A673 (cell line): ENCODE measurements at regions not wholly inside any gene's neighbourhood (a gene's known extent, or its start where the extent isn't known, plus 50 kb on each side); places are given as distances from the start of the nearest gene placed in this dataset.

ENCODE experiments used
- BruUV-seq: library from RNA; stranded (reverse); fragments of 400-500 nt; replicated peaks from 2 replicates; lab custom pipeline; 2021; lab: Mats Ljungman, UMichigan
- CTCF ChIA-PET: fragments of 300-600 bp; sonication (Branson Sonifier 250); formaldehyde crosslinking; loops from one replicate; lab custom pipeline; 2022; ENCODE audit warnings: antibody characterized with exemption; lab: Charles Lee
- POLR2A ChIA-PET: fragments of 300-600 bp; sonication (Branson Sonifier 250); formaldehyde crosslinking; loops from one replicate; lab custom pipeline; 2022; ENCODE audit warnings: antibody characterized with exemption; ENCODE audit not compliant: low non-redundant PET; lab: Charles Lee
- DNase-seq: peaks from one replicate; pipeline ENCODE4 v3.0.0-alpha.2; 2015; ENCODE audit warnings: low spot score
- H3K27ac ChIP-seq: fragments of 200-600 bp; sonication (generic); 2 replicates; pipeline ENCODE4 v1.5.1; 2016; ENCODE audit warnings: mixed run types, low read depth, mild to moderate bottlenecking, mixed read lengths, antibody characterized with exemption, low read length; ENCODE audit not compliant: poor library complexity, severe bottlenecking
- H3K27me3 ChIP-seq: fragments of 200-600 bp; sonication (generic); replicated peaks from 2 replicates; pipeline ENCODE4 v1.6.1; 2017; ENCODE audit warnings: mixed run types, low read depth, mild to moderate bottlenecking, mixed read lengths, antibody characterized with exemption, low read length; ENCODE audit not compliant: insufficient read depth, poor library complexity
- H3K36me3 ChIP-seq: fragments of 200-600 bp; sonication (generic); 2 replicates; pipeline ENCODE4 v1.6.1; 2016; ENCODE audit warnings: mixed run types, mild to moderate bottlenecking, mixed read lengths, antibody characterized with exemption, low read length; ENCODE audit not compliant: insufficient read depth, poor library complexity, severe bottlenecking
- H3K4me1 ChIP-seq: fragments of 200-600 bp; sonication (generic); 2 replicates; pipeline ENCODE4 v1.6.1; 2017; ENCODE audit warnings: mixed run types, mild to moderate bottlenecking, mixed read lengths, antibody characterized with exemption, low read length; ENCODE audit not compliant: insufficient read depth, poor library complexity, severe bottlenecking
- H3K4me3 ChIP-seq: fragments of 200-600 bp; sonication (generic); 2 replicates; pipeline ENCODE4 v1.5.1; 2016; ENCODE audit warnings: low read depth, mixed run types, mild to moderate bottlenecking, mixed read lengths, low read length; ENCODE audit not compliant: poor library complexity, severe bottlenecking
- H3K9me3 ChIP-seq: fragments of 200-600 bp; sonication (generic); 2 replicates; pipeline ENCODE4 v1.6.1; 2016; ENCODE audit warnings: mixed run types, low read depth, mild to moderate bottlenecking, mixed read lengths, antibody characterized with exemption, low read length; ENCODE audit not compliant: poor library complexity, severe bottlenecking
- EZH2 ChIP-seq: fragments of 200-600 bp; sonication (generic); IDR thresholded peaks from 2 replicates; pipeline ENCODE4 v1.6.1; 2017; ENCODE audit warnings: borderline replicate concordance, low read depth, mild to moderate bottlenecking, mixed read lengths, antibody characterized with exemption, low read length; ENCODE audit not compliant: poor library complexity, severe bottlenecking
- intact Hi-C: fragments of 100-400 bp; cut with micrococcal nuclease; formaldehyde crosslinking; loops from one replicate; pipeline ENCODE4 v1.10.0; 2022; ENCODE audit not compliant: unreplicated experiment
- TF ChIP-seq, protein P1 (sequence below): fragments of 300-800, 200-600 bp; sonication (generic); conservative IDR thresholded peaks from 2 replicates; pipeline ENCODE4 v1.5.1; 2017; ENCODE audit warnings: low read depth, mild to moderate bottlenecking, antibody characterized with exemption, low read length, moderate library complexity, mixed read lengths

DNA sequence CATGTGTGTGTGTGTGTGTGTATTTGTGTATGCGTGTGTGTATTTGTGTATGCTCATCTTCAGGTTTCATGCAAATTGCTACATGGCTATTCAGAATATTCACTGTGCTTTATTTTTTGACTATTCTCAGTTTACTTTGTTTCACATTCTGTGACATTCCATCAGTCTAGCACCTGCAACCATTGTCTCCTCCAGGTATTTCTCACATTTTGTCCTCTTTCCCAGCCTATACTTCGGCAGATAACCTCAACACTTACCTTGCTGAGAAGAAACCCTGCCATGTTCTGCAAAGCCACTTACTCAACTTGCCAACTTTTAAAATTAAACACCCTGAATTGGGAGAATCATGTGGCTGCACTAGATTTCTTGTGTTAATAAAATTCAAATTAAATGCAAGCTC, 135.4 kb upstream of the REG3A start:
- no TSS peak for BruUV-seq
- intact Hi-C loops, result no loop called here
- CTCF ChIA-PET, result no interaction called here
- TF ChIP-seq, protein P1, sequence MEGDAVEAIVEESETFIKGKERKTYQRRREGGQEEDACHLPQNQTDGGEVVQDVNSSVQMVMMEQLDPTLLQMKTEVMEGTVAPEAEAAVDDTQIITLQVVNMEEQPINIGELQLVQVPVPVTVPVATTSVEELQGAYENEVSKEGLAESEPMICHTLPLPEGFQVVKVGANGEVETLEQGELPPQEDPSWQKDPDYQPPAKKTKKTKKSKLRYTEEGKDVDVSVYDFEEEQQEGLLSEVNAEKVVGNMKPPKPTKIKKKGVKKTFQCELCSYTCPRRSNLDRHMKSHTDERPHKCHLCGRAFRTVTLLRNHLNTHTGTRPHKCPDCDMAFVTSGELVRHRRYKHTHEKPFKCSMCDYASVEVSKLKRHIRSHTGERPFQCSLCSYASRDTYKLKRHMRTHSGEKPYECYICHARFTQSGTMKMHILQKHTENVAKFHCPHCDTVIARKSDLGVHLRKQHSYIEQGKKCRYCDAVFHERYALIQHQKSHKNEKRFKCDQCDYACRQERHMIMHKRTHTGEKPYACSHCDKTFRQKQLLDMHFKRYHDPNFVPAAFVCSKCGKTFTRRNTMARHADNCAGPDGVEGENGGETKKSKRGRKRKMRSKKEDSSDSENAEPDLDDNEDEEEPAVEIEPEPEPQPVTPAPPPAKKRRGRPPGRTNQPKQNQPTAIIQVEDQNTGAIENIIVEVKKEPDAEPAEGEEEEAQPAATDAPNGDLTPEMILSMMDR, result no peak
- TF ChIP-seq EZH2, result no peak
- no peak for DNase-seq
- H3K27me3 ChIP-seq, result no peaks in the 10 kb centered on the region
- POLR2A ChIA-PET, result no interaction called here
- H3K4me1 ChIP-seq, result no peaks in the 10 kb centered on the region
- no peak overlapping the region for H3K4me3 ChIP-seq
- H3K9me3 ChIP-seq, result no peaks in the 10 kb centered on the region
- H3K36me3 ChIP-seq, result no peaks in the 10 kb centered on the region
- no peak overlapping the region for H3K27ac ChIP-seq

DNA sequence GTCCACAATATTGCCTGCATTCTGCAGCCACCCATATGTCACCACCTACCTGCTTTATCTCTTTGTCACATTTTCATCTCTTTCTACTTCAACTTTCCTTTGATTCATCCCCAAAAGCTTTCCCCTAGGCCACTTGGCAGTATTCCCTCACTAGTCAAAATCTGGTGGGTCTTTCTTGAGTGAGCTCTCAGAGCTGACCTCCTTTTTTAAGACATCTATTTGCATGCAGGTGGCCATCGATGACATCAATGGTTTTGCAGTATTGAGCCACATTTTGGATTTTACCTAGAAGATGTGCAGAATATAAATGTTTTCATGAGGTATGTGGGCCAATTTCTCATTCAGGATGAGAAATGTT, 133.4 kb upstream of the REG3A start:
- Histone ChIP-seq H3K4me1 (no peaks in the 10 kb centered on the region), H3K9me3 (no peaks in the 10 kb centered on the region), H3K36me3 (no peaks in the 10 kb centered on the region), H3K27me3 (no peaks in the 10 kb centered on the region), H3K27ac (no peak overlapping the region), H3K4me3 (no peak overlapping the region)
- ChIA-PET POLR2A (no interaction called here), CTCF (no interaction called here)
- no TSS peak for BruUV-seq
- intact Hi-C loops, result no loop called here
- no peak for DNase-seq
- TF ChIP-seq EZH2, result no peak
- TF ChIP-seq, protein P1, result no peak

DNA sequence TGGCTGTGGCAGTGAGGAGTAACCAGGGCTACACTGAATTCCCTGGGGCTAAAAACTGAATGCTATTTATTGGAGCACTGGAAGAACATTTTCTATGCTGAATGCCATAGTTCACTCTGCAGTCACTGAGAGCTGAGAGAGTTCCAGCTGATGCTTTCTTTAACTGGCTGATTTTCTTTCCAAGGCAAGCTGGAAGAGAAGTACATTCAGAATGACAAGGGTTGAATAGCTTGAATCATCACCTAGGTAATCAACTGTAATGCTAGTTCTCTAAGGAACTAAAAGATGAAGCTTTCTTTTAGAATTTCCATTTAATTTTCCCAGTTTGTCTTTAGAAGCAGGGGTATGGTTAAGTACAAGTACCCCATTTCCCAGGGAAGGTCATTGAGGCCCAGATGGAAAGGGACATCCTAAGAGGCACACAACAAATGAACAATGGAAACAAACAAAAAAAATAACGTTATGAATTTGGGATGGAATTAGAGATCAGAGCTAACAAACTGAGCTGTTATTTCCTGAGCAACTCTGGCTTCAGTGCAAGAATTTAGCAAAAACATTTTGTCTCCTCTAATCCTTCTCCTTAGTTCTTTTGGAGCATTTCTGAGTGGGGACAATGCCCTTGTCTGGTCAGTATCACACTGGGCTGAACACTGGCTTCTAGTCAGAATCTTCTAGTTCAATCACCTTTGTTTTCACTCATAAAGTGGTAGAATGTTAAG, 132.8 kb upstream of the REG3A start:
- H3K36me3 ChIP-seq, result no peaks in the 10 kb centered on the region
- no peak overlapping the region for H3K27ac ChIP-seq
- POLR2A ChIA-PET, result no interaction called here
- CTCF ChIA-PET, result no interaction called here
- no peaks in the 10 kb centered on the region for H3K4me1 ChIP-seq
- no peak overlapping the region for H3K4me3 ChIP-seq
- no TSS peak for BruUV-seq
- H3K27me3 ChIP-seq, result no peaks in the 10 kb centered on the region
- no peaks in the 10 kb centered on the region for H3K9me3 ChIP-seq
- intact Hi-C loops, result no loop called here
- no peak for TF ChIP-seq EZH2
- TF ChIP-seq, protein P1, result no peak
- no peak for DNase-seq
